Tibial nerve (tissue), 4 donors: ENCODE measurements at regions not wholly inside any gene's neighbourhood (a gene's known extent, or its start where the extent isn't known, plus 50 kb on each side); places are given as distances from the start of the nearest gene placed in this dataset.

Source experiments
- EP300 ChIP-seq, 2 donors: sonication (generic); formaldehyde crosslinking; IDR thresholded peaks; one replicate each; pipeline ENCODE4 v1.6.1; 2017; ENCODE audit warnings: antibody characterized with exemption in 2 of 2, mild to moderate bottlenecking in 1 of 2
- TF ChIP-seq, protein P1 (sequence below), 5 experiments: fragments of 200-600 bp in 3 of 5; fragments of 450-650 bp in 2 of 5; sonication (generic) in 3 of 5; IDR thresholded peaks; one replicate each; pipeline ENCODE4 v1.5.1; 2016 to 2019; ENCODE audit warnings: antibody characterized with exemption in 5 of 5, mild to moderate bottlenecking in 3 of 5, moderate library complexity in 2 of 5

- TF ChIP-seq, protein P1, sequence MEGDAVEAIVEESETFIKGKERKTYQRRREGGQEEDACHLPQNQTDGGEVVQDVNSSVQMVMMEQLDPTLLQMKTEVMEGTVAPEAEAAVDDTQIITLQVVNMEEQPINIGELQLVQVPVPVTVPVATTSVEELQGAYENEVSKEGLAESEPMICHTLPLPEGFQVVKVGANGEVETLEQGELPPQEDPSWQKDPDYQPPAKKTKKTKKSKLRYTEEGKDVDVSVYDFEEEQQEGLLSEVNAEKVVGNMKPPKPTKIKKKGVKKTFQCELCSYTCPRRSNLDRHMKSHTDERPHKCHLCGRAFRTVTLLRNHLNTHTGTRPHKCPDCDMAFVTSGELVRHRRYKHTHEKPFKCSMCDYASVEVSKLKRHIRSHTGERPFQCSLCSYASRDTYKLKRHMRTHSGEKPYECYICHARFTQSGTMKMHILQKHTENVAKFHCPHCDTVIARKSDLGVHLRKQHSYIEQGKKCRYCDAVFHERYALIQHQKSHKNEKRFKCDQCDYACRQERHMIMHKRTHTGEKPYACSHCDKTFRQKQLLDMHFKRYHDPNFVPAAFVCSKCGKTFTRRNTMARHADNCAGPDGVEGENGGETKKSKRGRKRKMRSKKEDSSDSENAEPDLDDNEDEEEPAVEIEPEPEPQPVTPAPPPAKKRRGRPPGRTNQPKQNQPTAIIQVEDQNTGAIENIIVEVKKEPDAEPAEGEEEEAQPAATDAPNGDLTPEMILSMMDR (IDR thresholded peaks at IDR 0.05), result no peak
- no peak for TF ChIP-seq EP300 (IDR thresholded peaks at IDR 0.05)
These were observed 189.0 kb downstream of the AACS start for GRCh38 chr12:125254236-125254635.
